ENCODE measurements at regions not wholly inside any gene's neighbourhood (a gene's known extent, or its start where the extent isn't known, plus 50 kb on each side); places are given as distances from the start of the nearest gene placed in this dataset.
"Not testable (repeated sequence)": the region's sequence is repeated elsewhere in the genome, so short reads cannot be mapped to it uniquely, and the experiment has no call there.

- no peak for DNase-seq
Observed at GRCh38 chr6:164346631-164347030, 932.1 kb downstream of the QKI start.

- DNase-seq = no peak
Observed at GRCh38 chr6:164345806-164346496, 931.4 kb downstream of the QKI start.

GRCh38 chr6:164345327-164345726, 930.8 kb downstream of the QKI start:
- no peak for DNase-seq

- DNase-seq = no peak
Observed at GRCh38 chr6:164344801-164345291, 930.3 kb downstream of the QKI start.

GRCh38 chr6:164339442-164339841, 924.9 kb downstream of the QKI start:
- not testable (repeated sequence) for DNase-seq

- no peak for DNase-seq
Observed at GRCh38 chr6:164337925-164338397, 923.4 kb downstream of the QKI start.

- DNase-seq = no peak
Observed at GRCh38 chr6:164337024-164337924, 922.8 kb downstream of the QKI start.

GRCh38 chr6:164336455-164336854, 921.9 kb downstream of the QKI start:
- DNase-seq = no peak

- no peak for DNase-seq
Observed at GRCh38 chr6:164331026-164331425, 916.5 kb downstream of the QKI start.

- no peak for DNase-seq
Observed at GRCh38 chr6:164325168-164325567, 910.6 kb downstream of the QKI start.

- no peak for DNase-seq
Observed at GRCh38 chr6:164322533-164322932, 908.0 kb downstream of the QKI start.

- DNase-seq = no peak
Observed at GRCh38 chr6:164321297-164321696, 906.8 kb downstream of the QKI start.

- DNase-seq = no peak
Observed at GRCh38 chr6:164315376-164315775, 900.9 kb downstream of the QKI start.

- no peak for DNase-seq
Observed at GRCh38 chr6:164308339-164308738, 893.8 kb downstream of the QKI start.

GRCh38 chr6:164303102-164303964, 888.8 kb downstream of the QKI start:
- DNase-seq = no peak

GRCh38 chr6:164296411-164296810, 881.9 kb downstream of the QKI start:
- DNase-seq = no peak

- no peak for DNase-seq
Observed at GRCh38 chr6:164294047-164294784, 879.7 kb downstream of the QKI start.

GRCh38 chr6:164291224-164291623, 876.7 kb downstream of the QKI start:
- no peak for DNase-seq

- DNase-seq = no peak
Observed at GRCh38 chr6:164290101-164290500, 875.6 kb downstream of the QKI start.

- DNase-seq = no peak
Observed at GRCh38 chr6:164286011-164286410, 871.5 kb downstream of the QKI start.

GRCh38 chr6:164283574-164283973, 869.1 kb downstream of the QKI start:
- no peak for DNase-seq

GRCh38 chr6:164276211-164276610, 861.7 kb downstream of the QKI start:
- no peak for DNase-seq
